Osteoblast (primary cell): ENCODE measurements at regions not wholly inside any gene's neighbourhood (a gene's known extent, or its start where the extent isn't known, plus 50 kb on each side); places are given as distances from the start of the nearest gene placed in this dataset.

Experiments used
- DNase-seq: peaks from one replicate; pipeline ENCODE4 v3.0.0; 2011; ENCODE audit warnings: low spot score, mixed read lengths; ENCODE audit not compliant: insufficient read length; ENCODE audit errors: missing footprints
- H2AFZ ChIP-seq: 2 replicates; pipeline ENCODE4 v1.6.0; 2011; ENCODE audit warnings: mild to moderate bottlenecking, low read length
- H3K27ac ChIP-seq: 2 replicates; pipeline ENCODE4 v1.5.1; 2011; ENCODE audit warnings: mild to moderate bottlenecking, low read depth, low read length, moderate library complexity
- H3K27me3 ChIP-seq: 2 replicates; pipeline ENCODE4 v1.6.0; 2012; ENCODE audit warnings: mild to moderate bottlenecking, control low read depth, inconsistent platforms, low read length, moderate library complexity; ENCODE audit not compliant: insufficient read depth
- H3K36me3 ChIP-seq: 2 replicates; pipeline ENCODE4 v1.5.1; 2011; ENCODE audit warnings: mild to moderate bottlenecking, low read length, control low read depth, moderate library complexity; ENCODE audit not compliant: insufficient read depth
- H3K4me1 ChIP-seq: 2 replicates; pipeline ENCODE4 v1.5.1; 2011; ENCODE audit warnings: mild to moderate bottlenecking, low read length, control low read depth, moderate library complexity; ENCODE audit not compliant: insufficient read depth
- H3K4me2 ChIP-seq: 2 replicates; pipeline ENCODE4 v1.6.0; 2011; ENCODE audit warnings: mild to moderate bottlenecking, low read length; ENCODE audit not compliant: insufficient read depth
- H3K4me3 ChIP-seq: fragments of 200-600 bp; sonication (generic); 3 replicates; pipeline ENCODE4 v1.5.1; 2012; ENCODE audit warnings: mild to moderate bottlenecking, low read length, inconsistent platforms; ENCODE audit not compliant: insufficient read depth
- H3K79me2 ChIP-seq: 2 replicates; pipeline ENCODE4 v1.6.0; 2012; ENCODE audit warnings: mild to moderate bottlenecking, low read length, control low read depth, inconsistent platforms; ENCODE audit not compliant: insufficient read depth
- H3K9me3 ChIP-seq: 2 replicates; pipeline ENCODE4 v1.5.1; 2011; ENCODE audit warnings: low read depth, low read length, control low read depth
- H4K20me1 ChIP-seq: 2 replicates; pipeline ENCODE4 v1.6.0; 2012; ENCODE audit warnings: mild to moderate bottlenecking, low read length, control low read depth; ENCODE audit not compliant: insufficient read depth
- TF ChIP-seq, protein P1 (sequence below): IDR thresholded peaks from 2 replicates; pipeline ENCODE4 v1.5.1; 2011; ENCODE audit warnings: mild to moderate bottlenecking, low read depth, low read length, moderate library complexity; ENCODE audit errors: extremely low read depth

DNA sequence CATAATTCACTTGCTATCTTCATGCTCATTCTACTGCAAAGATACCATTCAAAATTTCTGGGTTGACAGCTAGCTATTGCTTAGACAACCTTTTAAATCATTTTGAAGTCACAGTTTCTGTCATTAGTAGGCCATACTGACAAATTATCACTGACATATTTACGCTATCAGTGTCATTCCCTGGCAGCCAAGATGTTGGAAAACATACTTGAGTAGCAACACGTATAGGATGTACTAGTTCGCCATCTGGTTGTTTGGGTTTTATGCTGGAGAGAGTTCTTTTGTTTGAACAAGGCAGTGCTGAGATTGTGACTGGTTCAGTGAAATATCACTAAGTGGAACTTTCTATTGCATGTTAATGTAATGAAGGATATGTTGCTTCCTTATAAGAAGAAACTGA is 621.9 kb downstream of the DTWD2 start:
- Histone ChIP-seq H3K27ac (no peak overlapping the region), H3K4me1 (no peaks in the 10 kb centered on the region), H3K36me3 (no peaks in the 10 kb centered on the region), H3K79me2 (no peaks in the 10 kb centered on the region), H3K27me3 (no peaks in the 10 kb centered on the region), H3K9me3 (no peaks in the 10 kb centered on the region), H4K20me1 (no peaks in the 10 kb centered on the region), H2AFZ (no peak overlapping the region), H3K4me2 (no peak overlapping the region), H3K4me3 (no peak overlapping the region)
- no peak for DNase-seq
- TF ChIP-seq, protein P1, sequence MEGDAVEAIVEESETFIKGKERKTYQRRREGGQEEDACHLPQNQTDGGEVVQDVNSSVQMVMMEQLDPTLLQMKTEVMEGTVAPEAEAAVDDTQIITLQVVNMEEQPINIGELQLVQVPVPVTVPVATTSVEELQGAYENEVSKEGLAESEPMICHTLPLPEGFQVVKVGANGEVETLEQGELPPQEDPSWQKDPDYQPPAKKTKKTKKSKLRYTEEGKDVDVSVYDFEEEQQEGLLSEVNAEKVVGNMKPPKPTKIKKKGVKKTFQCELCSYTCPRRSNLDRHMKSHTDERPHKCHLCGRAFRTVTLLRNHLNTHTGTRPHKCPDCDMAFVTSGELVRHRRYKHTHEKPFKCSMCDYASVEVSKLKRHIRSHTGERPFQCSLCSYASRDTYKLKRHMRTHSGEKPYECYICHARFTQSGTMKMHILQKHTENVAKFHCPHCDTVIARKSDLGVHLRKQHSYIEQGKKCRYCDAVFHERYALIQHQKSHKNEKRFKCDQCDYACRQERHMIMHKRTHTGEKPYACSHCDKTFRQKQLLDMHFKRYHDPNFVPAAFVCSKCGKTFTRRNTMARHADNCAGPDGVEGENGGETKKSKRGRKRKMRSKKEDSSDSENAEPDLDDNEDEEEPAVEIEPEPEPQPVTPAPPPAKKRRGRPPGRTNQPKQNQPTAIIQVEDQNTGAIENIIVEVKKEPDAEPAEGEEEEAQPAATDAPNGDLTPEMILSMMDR: no peak

DNA sequence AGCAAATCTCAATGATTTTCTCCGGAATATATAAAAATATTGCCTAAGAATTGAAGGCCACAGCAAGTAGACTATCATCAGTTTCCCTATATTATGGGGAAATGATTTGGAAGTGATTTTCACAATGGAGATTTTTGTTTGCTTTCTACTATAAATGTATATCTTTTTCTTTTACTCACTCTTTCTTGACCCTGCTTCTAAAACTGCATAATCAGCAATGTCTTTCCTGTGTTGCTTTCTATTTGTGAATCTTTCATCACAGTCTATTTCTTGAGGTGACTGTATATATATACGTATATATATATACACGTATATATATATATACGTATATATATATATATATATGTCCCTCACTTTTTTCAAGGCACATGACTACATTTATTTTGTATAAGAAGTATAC is 622.6 kb downstream of the DTWD2 start:
- Histone ChIP-seq H3K4me1 (no peaks in the 10 kb centered on the region), H3K4me2 (no peak overlapping the region), H2AFZ (no peak overlapping the region), H3K4me3 (no peak overlapping the region), H3K36me3 (no peaks in the 10 kb centered on the region), H3K9me3 (no peaks in the 10 kb centered on the region), H3K27me3 (no peaks in the 10 kb centered on the region), H3K79me2 (no peaks in the 10 kb centered on the region), H4K20me1 (no peaks in the 10 kb centered on the region), H3K27ac (no peak overlapping the region)
- TF ChIP-seq, protein P1: no peak
- DNase-seq: no peak

DNA sequence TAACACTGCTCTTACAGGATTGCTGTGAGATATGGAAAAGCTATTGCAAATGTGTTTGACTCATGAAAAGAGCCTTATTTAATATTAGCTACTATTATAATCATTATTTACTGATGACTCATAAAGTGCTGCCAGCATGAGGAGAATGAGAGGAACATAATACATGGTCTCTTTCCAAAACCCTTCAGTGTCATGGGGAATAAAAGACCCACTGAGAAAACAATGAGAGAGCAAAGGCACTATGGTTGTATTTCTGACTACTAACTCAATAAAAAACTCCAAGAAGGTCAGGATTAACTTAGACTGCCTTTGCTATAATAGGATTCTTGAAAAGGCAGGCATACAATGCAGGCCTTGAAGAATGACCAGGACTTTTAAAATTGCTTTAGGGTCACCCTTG is 633.5 kb downstream of the DTWD2 start:
- Histone ChIP-seq H4K20me1 (no peaks in the 10 kb centered on the region), H2AFZ (no peak overlapping the region), H3K4me1 (no peaks in the 10 kb centered on the region), H3K27me3 (no peaks in the 10 kb centered on the region), H3K36me3 (no peaks in the 10 kb centered on the region), H3K4me3 (no peak overlapping the region), H3K27ac (no peak overlapping the region), H3K9me3 (no peaks in the 10 kb centered on the region), H3K79me2 (no peaks in the 10 kb centered on the region), H3K4me2 (no peak overlapping the region)
- DNase-seq: no peak
- TF ChIP-seq, protein P1: no peak

- Histone ChIP-seq H3K4me3 (no peak overlapping the region), H2AFZ (no peak overlapping the region), H3K36me3 (no peaks in the 10 kb centered on the region), H3K4me2 (no peak overlapping the region), H3K79me2 (no peaks in the 10 kb centered on the region), H3K27me3 (no peaks in the 10 kb centered on the region), H4K20me1 (no peaks in the 10 kb centered on the region), H3K9me3 (no peaks in the 10 kb centered on the region), H3K4me1 (no peaks in the 10 kb centered on the region), H3K27ac (no peak overlapping the region)
- DNase-seq: no peak
- TF ChIP-seq, protein P1: no peak
Measured at GRCh38 chr5:118353970-118354369, 634.4 kb downstream of the DTWD2 start.
